K562 (cell line): ENCODE measurements at regions not wholly inside any gene's neighbourhood (a gene's known extent, or its start where the extent isn't known, plus 50 kb on each side); places are given as distances from the start of the nearest gene placed in this dataset.

ENCODE experiments used
- ATAC-seq: fragments of 200-7000 bp; cut with Tn5 transposase; 3 replicates; pipeline ENCODE4 v1.9.1; 2020; ENCODE audit warnings: moderate library complexity
- BruUV-seq: library from RNA; stranded (reverse); fragments of 400-500 nt; replicated peaks from 2 replicates; lab custom pipeline; 2021; lab: Mats Ljungman, UMichigan
- CTCF ChIA-PET: fragments of 300-600 bp; formaldehyde crosslinking; extraction: SDS; loops from one replicate; lab custom pipeline; 2021; ENCODE audit warnings: low intra/inter-chr PET ratio; lab: Yijun Ruan, JAX
- POLR2A ChIA-PET: fragments of 300-600, 350-650 bp; sonication (Branson Sonifier 250); formaldehyde crosslinking; extraction: SDS; loops from one replicate; lab custom pipeline; 2021; ENCODE audit warnings: antibody characterized with exemption, inconsistent platforms; lab: Yijun Ruan, JAX
- DNase-seq, 4 experiments: peaks; one replicate each; pipeline versions ENCODE4 v3.0.0 to v3.0.0-alpha.2; 2011 to 2018; ENCODE audit warnings: low spot score in 3 of 4, mixed read lengths in 3 of 4; ENCODE audit errors: extremely low read depth in 1 of 4
- FAIRE-seq: peaks from 2 replicates; lab custom pipeline; 2011; peaks lifted over from hg19 to GRCh38; lab: Jason Lieb, UNC
- H2AFZ ChIP-seq: 2 replicates; pipeline ENCODE4 v1.6.0; 2011; ENCODE audit warnings: low read depth, low read length, control low read depth, inconsistent platforms
- H3K27ac ChIP-seq: fragments of 200-600 bp; 3 replicates; pipeline ENCODE4 v1.8.0; 2011; ENCODE audit warnings: low read depth, mild to moderate bottlenecking, control low read depth, inconsistent platforms, low read length, moderate library complexity, mixed read lengths; ENCODE audit errors: extremely low read depth
- H3K27me3 ChIP-seq, 2 experiments: fragments of 300-600 bp in 1 of 2; 2 replicates in 1 of 2; 3 replicates in 1 of 2; pipeline versions ENCODE4 v1.6.0 to v1.8.0; 2011; ENCODE audit warnings: inconsistent platforms in 2 of 2, low read length in 2 of 2, mild to moderate bottlenecking in 1 of 2, mixed read lengths in 1 of 2, moderate library complexity in 1 of 2; ENCODE audit not compliant: control insufficient read depth in 2 of 2, insufficient read depth in 2 of 2
- H3K36me3 ChIP-seq: fragments of 300-600 bp; 3 replicates; pipeline ENCODE4 v1.8.0; 2011; ENCODE audit warnings: mild to moderate bottlenecking, low read length, inconsistent platforms; ENCODE audit not compliant: control insufficient read depth, insufficient read depth
- H3K4me1 ChIP-seq, 2 experiments: fragments of 200-600 bp in 1 of 2; replicated peaks in 1 of 2; 2 replicates in 1 of 2; 3 replicates in 1 of 2; pipeline versions ENCODE4 v1.5.1 to v1.8.0; 2011; ENCODE audit warnings: inconsistent platforms in 2 of 2, low read length in 2 of 2, mild to moderate bottlenecking in 1 of 2, mixed read lengths in 1 of 2, moderate library complexity in 1 of 2; ENCODE audit not compliant: control insufficient read depth in 2 of 2, insufficient read depth in 2 of 2
- H3K4me2 ChIP-seq: 2 replicates; pipeline ENCODE4 v1.6.1; 2011; ENCODE audit warnings: low read length, control low read depth, inconsistent platforms, mixed read lengths; ENCODE audit not compliant: insufficient read depth
- H3K4me3 ChIP-seq: fragments of 200-600 bp; sonication (generic), shearing (Covaris generic); 2 replicates; pipeline ENCODE4 v1.5.1; 2016; ENCODE audit warnings: control low read depth, inconsistent platforms
- H3K79me2 ChIP-seq: fragments of 200-600 bp; 3 replicates; pipeline ENCODE4 v1.8.0; 2011; ENCODE audit warnings: low read length, inconsistent platforms; ENCODE audit not compliant: control insufficient read depth, insufficient read depth
- H3K9ac ChIP-seq, 2 experiments: 2 replicates each; pipeline versions ENCODE4 v1.6.0 to v1.6.1; 2011; ENCODE audit warnings: low read depth in 2 of 2, low read length in 2 of 2, control low read depth in 1 of 2, inconsistent platforms in 1 of 2, mild to moderate bottlenecking in 1 of 2, mixed read lengths in 1 of 2; ENCODE audit not compliant: insufficient read depth in 1 of 2
- H3K9me1 ChIP-seq: one replicate; pipeline ENCODE4 v1.6.0; 2011; ENCODE audit warnings: inconsistent platforms, mild to moderate bottlenecking, low read length, moderate library complexity; ENCODE audit not compliant: control insufficient read depth, insufficient read depth
- H3K9me3 ChIP-seq: replicated peaks from 2 replicates; pipeline ENCODE4 v1.5.1; 2011; ENCODE audit warnings: low read depth, low read length, inconsistent platforms; ENCODE audit not compliant: control insufficient read depth, insufficient read depth
- H4K20me1 ChIP-seq: replicated peaks from 2 replicates; pipeline ENCODE4 v1.6.1; 2011; ENCODE audit warnings: low read length, inconsistent platforms, mixed read lengths; ENCODE audit not compliant: control insufficient read depth, insufficient read depth
- HNRNPL ChIP-seq: fragments of 200-400 bp; formaldehyde crosslinking; IDR thresholded peaks from 2 replicates; pipeline ENCODE4 v1.6.1; 2017; ENCODE audit warnings: low read depth, mild to moderate bottlenecking, low read length
- MBD2 ChIP-seq: sonication (generic); IDR thresholded peaks from 2 replicates; pipeline ENCODE4 v1.6.1; 2016; ENCODE audit warnings: low read depth, borderline replicate concordance
- OTX1 ChIP-seq: fragments of 450-650 bp; formaldehyde crosslinking; IDR thresholded peaks from 2 replicates; pipeline ENCODE4 v1.4.0; 2022; ENCODE audit warnings: mild to moderate bottlenecking
- RBM17 ChIP-seq: fragments of 200-400 bp; formaldehyde crosslinking; IDR thresholded peaks from 2 replicates; pipeline ENCODE4 v1.6.1; 2017; ENCODE audit warnings: low read depth, mild to moderate bottlenecking, low read length, borderline replicate concordance
- in situ Hi-C: fragments of 300-500 bp; cut with MboI; formaldehyde crosslinking; loops from 4 replicates; pipeline ENCODE4 v1.15.0; 2018; ENCODE audit warnings: inconsistent platforms, mixed read lengths
- intact Hi-C: fragments of 100-400 bp; cut with micrococcal nuclease; formaldehyde crosslinking; loops from 2 replicates; pipeline ENCODE4 v1.14.2; 2022
- TF ChIP-seq, protein P1 (sequence below): fragments of 250-450 bp; sonication (Bioruptor Pico); IDR thresholded peaks from 2 replicates; pipeline ENCODE4 v1.4.0; 2020; ENCODE audit warnings: borderline replicate concordance

DNA sequence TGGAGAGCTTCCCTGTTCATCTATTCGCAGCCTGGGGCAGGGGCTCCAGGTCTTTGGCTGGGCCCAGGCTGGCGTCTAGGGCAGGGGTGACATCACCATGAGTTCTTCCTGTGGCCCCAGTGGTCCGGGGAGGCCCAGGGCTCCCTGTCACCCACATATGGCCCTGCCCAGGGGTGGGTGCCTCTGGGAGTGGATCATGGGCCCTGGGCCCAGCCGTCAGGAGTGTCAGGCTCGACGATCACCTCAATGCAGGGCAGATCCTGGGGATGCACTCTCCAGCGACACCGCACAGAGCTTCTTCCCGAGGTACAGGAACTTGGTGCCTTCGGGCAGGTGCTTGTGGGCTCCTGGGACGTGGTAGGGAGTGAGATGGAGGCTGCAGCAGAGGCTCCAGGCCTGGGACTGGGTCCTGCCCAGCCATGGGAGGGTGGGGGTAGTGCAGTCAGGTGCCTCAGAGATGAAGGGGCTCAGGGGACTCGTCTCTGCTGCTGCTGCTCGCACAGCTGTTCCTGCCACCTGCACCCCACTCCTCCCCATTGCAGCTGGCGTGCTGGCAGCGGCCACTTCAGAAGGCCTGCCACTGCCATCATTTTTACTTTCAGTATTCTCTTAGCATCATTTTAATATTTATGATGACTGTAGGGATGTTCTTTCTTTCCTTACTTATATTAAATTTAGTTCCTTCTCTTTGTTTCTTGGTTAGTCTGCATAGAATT lies 196.0 kb upstream of the VRK2 start (continued):
- TF ChIP-seq, protein P1, sequence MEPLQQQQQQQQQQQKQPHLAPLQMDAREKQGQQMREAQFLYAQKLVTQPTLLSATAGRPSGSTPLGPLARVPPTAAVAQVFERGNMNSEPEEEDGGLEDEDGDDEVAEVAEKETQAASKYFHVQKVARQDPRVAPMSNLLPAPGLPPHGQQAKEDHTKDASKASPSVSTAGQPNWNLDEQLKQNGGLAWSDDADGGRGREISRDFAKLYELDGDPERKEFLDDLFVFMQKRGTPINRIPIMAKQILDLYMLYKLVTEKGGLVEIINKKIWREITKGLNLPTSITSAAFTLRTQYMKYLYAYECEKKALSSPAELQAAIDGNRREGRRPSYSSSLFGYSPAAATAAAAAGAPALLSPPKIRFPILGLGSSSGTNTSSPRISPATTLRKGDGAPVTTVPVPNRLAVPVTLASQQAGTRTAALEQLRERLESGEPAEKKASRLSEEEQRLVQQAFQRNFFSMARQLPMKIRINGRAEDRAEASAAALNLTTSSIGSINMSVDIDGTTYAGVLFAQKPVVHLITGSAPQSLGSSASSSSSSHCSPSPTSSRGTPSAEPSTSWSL (CRISPR knock-in tag), result no peak

DNA sequence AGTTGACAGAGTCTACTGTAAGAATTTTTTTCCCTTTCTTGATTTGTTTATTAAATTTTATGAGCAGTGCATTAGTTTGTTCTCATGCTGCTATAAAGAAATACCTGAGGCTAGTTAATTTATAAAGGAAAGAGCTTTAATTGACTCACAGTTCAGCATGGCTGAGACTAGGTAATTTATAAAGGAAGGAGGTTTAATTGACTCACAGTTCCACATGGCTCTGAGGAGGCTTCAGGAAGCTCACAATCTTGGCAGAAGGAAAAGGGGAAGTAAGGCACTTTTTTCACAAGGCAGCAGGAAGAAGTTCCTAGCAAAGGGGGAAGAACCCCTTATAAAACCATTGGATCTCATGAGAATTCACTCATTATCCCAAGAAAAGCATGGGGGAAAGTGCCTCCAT lies 191.4 kb upstream of the VRK2 start:
- BruUV-seq, result no TSS peak
- intact Hi-C loops, result no loop called here

More for the DNA sequence above, 191.4 kb upstream of the VRK2 start:
- Histone ChIP-seq H3K36me3 (no peaks in the 10 kb centered on the region), H2AFZ (no peak overlapping the region), H3K27me3 (no peaks in the 10 kb centered on the region), H3K4me2 (no peak overlapping the region), H3K4me3 (no peak overlapping the region), H3K9me3 (no peaks in the 10 kb centered on the region), H3K27ac (no peak overlapping the region), H3K9ac (no peak overlapping the region), H3K79me2 (no peaks in the 10 kb centered on the region), H3K9me1 (no peaks in the 10 kb centered on the region), H4K20me1 (no peaks in the 10 kb centered on the region), H3K4me1 (peaks cover 0 to 6% of the 10 kb centered on the region in 2 experiments; a peak in 1 of 5 replicates)
- POLR2A ChIA-PET, result no interaction called here
- in situ Hi-C loops, result no loop called here
- FAIRE-seq (no peak), ATAC-seq (no peak), DNase-seq (no peak)
- TF ChIP-seq OTX1, result no peak
- no peak for TF ChIP-seq RBM17
- TF ChIP-seq MBD2, result no peak
- TF ChIP-seq HNRNPL, result no peak
- CTCF ChIA-PET, result no interaction called here
